ENCODE measurements at regions not wholly inside any gene's neighbourhood (a gene's known extent, or its start where the extent isn't known, plus 50 kb on each side); places are given as distances from the start of the nearest gene placed in this dataset.

DNA sequence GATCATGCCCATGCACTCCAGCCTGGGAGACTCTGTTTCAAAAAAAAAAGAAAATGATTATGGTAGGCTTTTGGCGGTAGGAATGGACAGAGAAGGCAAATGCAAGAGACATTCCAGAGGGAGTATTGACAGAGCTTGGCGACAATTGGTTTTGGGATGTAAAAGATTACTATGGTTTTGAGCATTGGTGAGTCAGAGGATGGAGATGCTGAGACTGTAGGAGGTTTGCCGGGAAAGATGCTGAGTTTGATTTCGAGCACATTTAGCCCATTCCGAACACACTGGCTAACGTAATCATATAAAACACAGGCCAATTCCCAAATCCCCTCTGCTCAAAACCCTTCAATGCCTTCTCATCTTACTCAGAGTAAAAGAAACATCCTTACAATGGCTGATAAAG lies 161.6 kb upstream of the MKLN1 start:
- FAIRE-seq (no peak), DNase-seq (ENCODE audit: insufficient read length, low spot score) (no peak)
- TF ChIP-seq TAF1 (IDR thresholded peaks at IDR 0.05; ENCODE audit: low read depth, low read length) (no peak), POLR2A (IDR thresholded peaks at IDR 0.05; ENCODE audit: low read depth, low read length) (no peak), SPI1 (IDR thresholded peaks at IDR 0.05; ENCODE audit: low read depth, low read length) (no peak), POLR2AphosphoS5 (IDR thresholded peaks at IDR 0.05; ENCODE audit: low read depth, low read length) (no peak), PAX5 (IDR thresholded peaks at IDR 0.05; ENCODE audit: insufficient read depth, low read length, severe bottlenecking) (no peak), POU2F2 (IDR thresholded peaks at IDR 0.05; ENCODE audit: low read depth, low read length) (no peak)

DNA sequence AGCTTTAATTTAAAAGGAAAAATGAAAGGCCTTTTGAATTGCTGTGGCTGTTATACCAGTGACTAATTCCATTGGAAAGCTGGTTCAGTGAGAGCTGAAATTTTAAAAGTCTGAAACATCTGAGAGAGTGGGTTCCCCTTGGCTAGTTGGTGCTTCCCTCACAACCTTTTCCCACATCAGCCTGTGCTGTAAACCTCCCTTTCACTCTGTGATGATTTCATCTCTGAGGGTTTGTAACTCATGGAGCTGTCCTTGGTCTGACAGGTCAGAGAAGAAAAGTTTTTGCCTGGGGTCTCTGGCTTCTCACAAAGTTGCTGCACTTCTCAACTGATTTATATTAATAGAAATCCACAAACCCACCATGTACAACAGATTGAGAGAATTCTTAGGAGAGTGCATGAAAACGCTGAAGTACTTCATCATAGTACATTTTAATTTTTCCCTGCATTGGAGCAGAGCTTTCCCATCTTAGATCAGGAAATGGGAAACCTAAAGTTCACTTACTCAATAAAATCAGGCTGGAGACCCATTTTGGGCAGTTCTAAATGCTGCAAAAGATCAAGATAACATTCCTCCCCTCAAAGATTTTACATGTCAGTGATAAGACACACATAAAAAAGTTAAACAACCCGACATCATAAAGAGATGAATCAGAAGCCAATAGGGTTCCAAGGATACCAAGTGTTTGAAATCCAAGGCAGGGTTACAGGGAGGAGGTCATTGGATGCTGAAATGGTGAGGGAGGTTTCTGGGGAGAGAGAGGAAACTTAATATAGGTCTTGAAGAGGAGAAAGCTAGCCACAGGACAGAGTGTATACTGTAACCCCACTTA lies 157.0 kb upstream of the MKLN1 start:
- DNase-seq (ENCODE audit: insufficient read length, low spot score) = no peak
- TF ChIP-seq POU2F2 (IDR thresholded peaks at IDR 0.05; ENCODE audit: low read depth, low read length) = no peak
- TF ChIP-seq POLR2AphosphoS5 (IDR thresholded peaks at IDR 0.05; ENCODE audit: low read depth, low read length) = no peak
- TF ChIP-seq PAX5 (IDR thresholded peaks at IDR 0.05; ENCODE audit: insufficient read depth, low read length, severe bottlenecking) = no peak
- no peak for TF ChIP-seq SPI1 (IDR thresholded peaks at IDR 0.05; ENCODE audit: low read depth, low read length)
- no peak for TF ChIP-seq TAF1 (IDR thresholded peaks at IDR 0.05; ENCODE audit: low read depth, low read length)
- no peak for TF ChIP-seq POLR2A (IDR thresholded peaks at IDR 0.05; ENCODE audit: low read depth, low read length)
- no peak for FAIRE-seq

DNA sequence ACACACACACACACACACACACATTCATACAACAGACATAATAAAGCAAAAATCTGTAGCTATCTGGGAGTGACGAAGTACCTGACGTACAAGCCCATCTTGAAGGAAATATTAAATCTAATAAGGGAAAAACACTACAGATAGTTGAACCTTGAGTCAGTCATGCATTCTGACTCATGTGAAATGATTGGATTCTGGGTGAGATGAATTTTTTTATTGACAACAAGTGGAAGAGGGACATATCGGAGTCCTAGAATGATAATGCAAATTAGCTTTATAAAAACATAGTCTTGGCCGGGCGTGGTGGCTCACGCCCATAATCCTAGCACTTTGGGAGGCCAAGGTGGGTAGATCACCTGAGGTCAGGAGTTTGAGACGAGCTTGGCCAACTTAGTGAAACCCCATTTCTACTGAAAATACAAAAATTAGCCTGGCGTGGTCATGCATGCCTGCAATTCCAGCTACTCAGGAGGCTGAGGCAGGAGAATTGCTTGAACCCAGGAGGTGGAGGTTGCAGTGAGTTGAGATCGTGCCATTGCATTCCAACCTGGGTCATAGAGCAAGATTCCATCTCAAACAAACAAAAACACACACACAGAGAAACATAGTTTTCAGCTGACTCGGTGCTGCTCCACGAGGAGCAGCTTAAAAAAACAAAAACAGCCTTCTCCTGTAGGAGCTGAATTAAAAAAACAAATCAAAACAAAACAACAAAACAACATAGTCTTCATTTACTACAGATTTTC lies 154.4 kb upstream of the MKLN1 start:
- no peak for TF ChIP-seq SPI1 (IDR thresholded peaks at IDR 0.05; ENCODE audit: low read depth, low read length)
- no peak for TF ChIP-seq POLR2AphosphoS5 (IDR thresholded peaks at IDR 0.05; ENCODE audit: low read depth, low read length)
- TF ChIP-seq POLR2A (IDR thresholded peaks at IDR 0.05; ENCODE audit: low read depth, low read length) = no peak
- TF ChIP-seq POU2F2 (IDR thresholded peaks at IDR 0.05; ENCODE audit: low read depth, low read length) = no peak
- TF ChIP-seq TAF1 (IDR thresholded peaks at IDR 0.05; ENCODE audit: low read depth, low read length) = no peak
- no peak for TF ChIP-seq PAX5 (IDR thresholded peaks at IDR 0.05; ENCODE audit: insufficient read depth, low read length, severe bottlenecking)
- FAIRE-seq (no peak), DNase-seq (ENCODE audit: insufficient read length, low spot score) (no peak)

- no peak for DNase-seq (ENCODE audit: insufficient read length, low spot score)
- no peak for FAIRE-seq
- no peak for TF ChIP-seq TAF1 (IDR thresholded peaks at IDR 0.05; ENCODE audit: low read depth, low read length)
These were observed 153.3 kb upstream of the MKLN1 start for GRCh38 chr7:131174391-131174790.

DNA sequence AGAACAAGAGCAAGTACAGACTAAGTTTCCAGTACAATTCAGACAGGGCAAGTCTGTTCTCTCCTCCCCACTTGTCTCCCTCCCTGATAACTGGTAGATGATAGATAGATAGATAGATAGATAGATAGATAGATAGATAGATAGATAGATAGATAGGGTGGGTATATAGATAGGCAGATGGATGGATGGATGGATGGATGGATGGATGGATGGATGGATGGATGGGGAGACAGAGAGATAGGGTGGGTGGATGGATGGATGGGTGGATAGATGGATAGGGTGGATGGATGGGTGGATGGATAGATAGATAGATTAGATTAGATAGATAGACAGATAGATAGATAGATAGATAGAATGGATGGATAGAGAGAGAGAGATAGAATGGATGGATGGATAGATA lies 152.8 kb upstream of the MKLN1 start:
- DNase-seq (ENCODE audit: insufficient read length, low spot score) = no peak
- no peak for FAIRE-seq
- TF ChIP-seq POLR2AphosphoS5 (IDR thresholded peaks at IDR 0.05; ENCODE audit: low read depth, low read length) = no peak
- TF ChIP-seq TAF1 (IDR thresholded peaks at IDR 0.05; ENCODE audit: low read depth, low read length) = no peak
- no peak for TF ChIP-seq SPI1 (IDR thresholded peaks at IDR 0.05; ENCODE audit: low read depth, low read length)
- no peak for TF ChIP-seq POU2F2 (IDR thresholded peaks at IDR 0.05; ENCODE audit: low read depth, low read length)
- TF ChIP-seq PAX5 (IDR thresholded peaks at IDR 0.05; ENCODE audit: insufficient read depth, low read length, severe bottlenecking) = no peak
- no peak for TF ChIP-seq POLR2A (IDR thresholded peaks at IDR 0.05; ENCODE audit: low read depth, low read length)

- TF ChIP-seq POLR2A (IDR thresholded peaks at IDR 0.05; ENCODE audit: low read depth, low read length) (no peak), PAX5 (IDR thresholded peaks at IDR 0.05; ENCODE audit: insufficient read depth, low read length, severe bottlenecking) (no peak), POLR2AphosphoS5 (IDR thresholded peaks at IDR 0.05; ENCODE audit: low read depth, low read length) (no peak), SPI1 (IDR thresholded peaks at IDR 0.05; ENCODE audit: low read depth, low read length) (no peak), TAF1 (IDR thresholded peaks at IDR 0.05; ENCODE audit: low read depth, low read length) (no peak), POU2F2 (IDR thresholded peaks at IDR 0.05; ENCODE audit: low read depth, low read length) (no peak)
- no peak for DNase-seq (ENCODE audit: insufficient read length, low spot score)
- FAIRE-seq = no peak
These were observed 145.1 kb upstream of the MKLN1 start for GRCh38 chr7:131182446-131183058.

DNA sequence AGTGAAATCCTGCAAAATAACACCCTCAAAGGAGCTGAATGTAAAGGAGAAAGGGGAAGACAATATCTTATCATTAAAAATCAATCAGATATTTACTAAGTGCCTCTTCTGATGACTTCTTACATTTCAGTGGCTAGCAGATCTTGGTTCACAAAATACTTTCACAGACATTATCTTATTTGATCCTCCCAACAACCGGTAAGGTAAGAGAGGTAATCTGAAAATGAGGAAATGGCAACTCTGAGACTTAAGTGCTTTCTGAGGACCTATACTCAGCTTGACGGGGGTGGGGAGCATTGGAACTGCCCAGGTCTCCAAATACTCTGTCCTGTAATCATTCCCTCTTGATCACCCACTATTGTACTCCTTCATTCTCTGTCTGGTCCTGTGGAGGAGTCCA lies 144.6 kb upstream of the MKLN1 start:
- DNase-seq (ENCODE audit: insufficient read length, low spot score) (no peak), FAIRE-seq (no peak)
- peak; percentile 84 for TF ChIP-seq SPI1 (IDR thresholded peaks at IDR 0.05; ENCODE audit: low read depth, low read length)
- no peak for TF ChIP-seq POLR2AphosphoS5 (IDR thresholded peaks at IDR 0.05; ENCODE audit: low read depth, low read length)

DNA sequence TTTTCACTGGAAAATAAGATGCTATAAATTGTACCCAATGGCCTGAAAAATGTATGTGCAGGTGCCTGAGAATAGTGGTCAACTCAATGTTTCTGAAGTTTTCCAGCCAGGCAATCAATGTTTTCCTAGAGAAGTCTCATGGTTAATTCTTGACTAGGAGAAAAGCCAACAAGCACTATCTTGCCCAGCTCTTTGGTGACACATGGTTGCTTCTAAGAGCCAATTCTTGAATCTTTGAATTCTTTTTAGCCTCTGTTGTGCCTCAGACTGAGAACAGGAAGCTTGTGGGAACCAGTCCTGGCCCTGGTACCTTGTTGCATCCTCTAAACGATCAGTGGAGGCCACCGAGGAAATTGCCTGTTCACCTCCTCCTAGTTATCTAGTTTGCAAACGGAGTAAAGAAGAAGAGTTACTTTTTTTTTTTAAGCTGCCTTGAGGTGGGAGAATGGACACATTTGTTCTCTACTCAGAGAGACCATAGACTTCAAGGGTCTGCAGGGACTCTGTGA lies 144.0 kb upstream of the MKLN1 start:
- no peak for DNase-seq (ENCODE audit: insufficient read length, low spot score)
- no peak for FAIRE-seq
- TF ChIP-seq POLR2A (IDR thresholded peaks at IDR 0.05; ENCODE audit: low read depth, low read length) (no peak), SPI1 (IDR thresholded peaks at IDR 0.05; ENCODE audit: low read depth, low read length) (no peak), TAF1 (IDR thresholded peaks at IDR 0.05; ENCODE audit: low read depth, low read length) (no peak), POLR2AphosphoS5 (IDR thresholded peaks at IDR 0.05; ENCODE audit: low read depth, low read length) (no peak), PAX5 (IDR thresholded peaks at IDR 0.05; ENCODE audit: insufficient read depth, low read length, severe bottlenecking) (no peak), POU2F2 (IDR thresholded peaks at IDR 0.05; ENCODE audit: low read depth, low read length) (no peak)

- FAIRE-seq (no peak), DNase-seq (ENCODE audit: insufficient read length, low spot score) (no peak)
- TF ChIP-seq POU2F2 (IDR thresholded peaks at IDR 0.05; ENCODE audit: low read depth, low read length) (no peak), POLR2AphosphoS5 (IDR thresholded peaks at IDR 0.05; ENCODE audit: low read depth, low read length) (no peak), TAF1 (IDR thresholded peaks at IDR 0.05; ENCODE audit: low read depth, low read length) (no peak), POLR2A (IDR thresholded peaks at IDR 0.05; ENCODE audit: low read depth, low read length) (no peak), PAX5 (IDR thresholded peaks at IDR 0.05; ENCODE audit: insufficient read depth, low read length, severe bottlenecking) (no peak), SPI1 (IDR thresholded peaks at IDR 0.05; ENCODE audit: low read depth, low read length) (no peak)
These were observed 140.9 kb upstream of the MKLN1 start for GRCh38 chr7:131186816-131187215.
